A673 (cell line): ENCODE measurements at regions not wholly inside any gene's neighbourhood (a gene's known extent, or its start where the extent isn't known, plus 50 kb on each side); places are given as distances from the start of the nearest gene placed in this dataset.

ENCODE experiments used
- BruUV-seq: library from RNA; stranded (reverse); fragments of 400-500 nt; replicated peaks from 2 replicates; lab custom pipeline; 2021; lab: Mats Ljungman, UMichigan
- CTCF ChIA-PET: fragments of 300-600 bp; sonication (Branson Sonifier 250); formaldehyde crosslinking; loops from one replicate; lab custom pipeline; 2022; ENCODE audit warnings: antibody characterized with exemption; lab: Charles Lee
- POLR2A ChIA-PET: fragments of 300-600 bp; sonication (Branson Sonifier 250); formaldehyde crosslinking; loops from one replicate; lab custom pipeline; 2022; ENCODE audit warnings: antibody characterized with exemption; ENCODE audit not compliant: low non-redundant PET; lab: Charles Lee
- DNase-seq: peaks from one replicate; pipeline ENCODE4 v3.0.0-alpha.2; 2015; ENCODE audit warnings: low spot score
- H3K27ac ChIP-seq: fragments of 200-600 bp; sonication (generic); 2 replicates; pipeline ENCODE4 v1.5.1; 2016; ENCODE audit warnings: mixed run types, low read depth, mild to moderate bottlenecking, mixed read lengths, antibody characterized with exemption, low read length; ENCODE audit not compliant: poor library complexity, severe bottlenecking
- H3K27me3 ChIP-seq: fragments of 200-600 bp; sonication (generic); replicated peaks from 2 replicates; pipeline ENCODE4 v1.6.1; 2017; ENCODE audit warnings: mixed run types, low read depth, mild to moderate bottlenecking, mixed read lengths, antibody characterized with exemption, low read length; ENCODE audit not compliant: insufficient read depth, poor library complexity
- H3K36me3 ChIP-seq: fragments of 200-600 bp; sonication (generic); 2 replicates; pipeline ENCODE4 v1.6.1; 2016; ENCODE audit warnings: mixed run types, mild to moderate bottlenecking, mixed read lengths, antibody characterized with exemption, low read length; ENCODE audit not compliant: insufficient read depth, poor library complexity, severe bottlenecking
- H3K4me1 ChIP-seq: fragments of 200-600 bp; sonication (generic); 2 replicates; pipeline ENCODE4 v1.6.1; 2017; ENCODE audit warnings: mixed run types, mild to moderate bottlenecking, mixed read lengths, antibody characterized with exemption, low read length; ENCODE audit not compliant: insufficient read depth, poor library complexity, severe bottlenecking
- H3K4me3 ChIP-seq: fragments of 200-600 bp; sonication (generic); 2 replicates; pipeline ENCODE4 v1.5.1; 2016; ENCODE audit warnings: low read depth, mixed run types, mild to moderate bottlenecking, mixed read lengths, low read length; ENCODE audit not compliant: poor library complexity, severe bottlenecking
- H3K9me3 ChIP-seq: fragments of 200-600 bp; sonication (generic); 2 replicates; pipeline ENCODE4 v1.6.1; 2016; ENCODE audit warnings: mixed run types, low read depth, mild to moderate bottlenecking, mixed read lengths, antibody characterized with exemption, low read length; ENCODE audit not compliant: poor library complexity, severe bottlenecking
- CTCF ChIP-seq: fragments of 300-800, 200-600 bp; sonication (generic); conservative IDR thresholded peaks from 2 replicates; pipeline ENCODE4 v1.5.1; 2017; ENCODE audit warnings: low read depth, mild to moderate bottlenecking, antibody characterized with exemption, low read length, moderate library complexity, mixed read lengths
- EZH2 ChIP-seq: fragments of 200-600 bp; sonication (generic); IDR thresholded peaks from 2 replicates; pipeline ENCODE4 v1.6.1; 2017; ENCODE audit warnings: borderline replicate concordance, low read depth, mild to moderate bottlenecking, mixed read lengths, antibody characterized with exemption, low read length; ENCODE audit not compliant: poor library complexity, severe bottlenecking
- intact Hi-C: fragments of 100-400 bp; cut with micrococcal nuclease; formaldehyde crosslinking; loops from one replicate; pipeline ENCODE4 v1.10.0; 2022; ENCODE audit not compliant: unreplicated experiment

- ChIA-PET CTCF (no interaction called here), POLR2A (no interaction called here)
- intact Hi-C loops, result no loop called here
- no TSS peak for BruUV-seq
- H3K27me3 ChIP-seq, result no peaks in the 10 kb centered on the region
- DNase-seq, result no peak
- H3K27ac ChIP-seq, result no peak overlapping the region
- no peaks in the 10 kb centered on the region for H3K36me3 ChIP-seq
- TF ChIP-seq CTCF (no peak), EZH2 (no peak)
- H3K4me1 ChIP-seq, result no peaks in the 10 kb centered on the region
- no peaks in the 10 kb centered on the region for H3K9me3 ChIP-seq
- H3K4me3 ChIP-seq, result no peak overlapping the region
Measured at GRCh38 chr2:239625971-239626734, 225.3 kb upstream of the HDAC4 start.

- intact Hi-C loops, result no loop called here
- no peaks in the 10 kb centered on the region for H3K36me3 ChIP-seq
- ChIA-PET POLR2A (no interaction called here), CTCF (no interaction called here)
- H3K9me3 ChIP-seq, result no peaks in the 10 kb centered on the region
- H3K27me3 ChIP-seq, result no peaks in the 10 kb centered on the region
- no peak for DNase-seq
- no peak overlapping the region for H3K4me3 ChIP-seq
- H3K27ac ChIP-seq, result no peak overlapping the region
- no TSS peak for BruUV-seq
- no peaks in the 10 kb centered on the region for H3K4me1 ChIP-seq
- TF ChIP-seq EZH2, result no peak
- TF ChIP-seq CTCF, result no peak
Measured at GRCh38 chr2:239625156-239625845, 224.5 kb upstream of the HDAC4 start.

- Histone ChIP-seq H3K9me3 (no peaks in the 10 kb centered on the region), H3K36me3 (no peaks in the 10 kb centered on the region), H3K4me3 (no peak overlapping the region), H3K4me1 (no peaks in the 10 kb centered on the region), H3K27ac (no peak overlapping the region), H3K27me3 (no peaks in the 10 kb centered on the region)
- intact Hi-C loops, result no loop called here
- ChIA-PET POLR2A (no interaction called here), CTCF (no interaction called here)
- TF ChIP-seq CTCF (no peak), EZH2 (no peak)
- no TSS peak for BruUV-seq
- DNase-seq, result no peak
Measured at GRCh38 chr2:239621611-239622010, 220.8 kb upstream of the HDAC4 start.
